Iris pigment epithelial cell (primary cell): ENCODE measurements at regions not wholly inside any gene's neighbourhood (a gene's known extent, or its start where the extent isn't known, plus 50 kb on each side); places are given as distances from the start of the nearest gene placed in this dataset.
A peak's percentile ranks its signal among the peaks of the same experiment; 100 is the strongest.

Source experiments
- DNase-seq: peaks from one replicate; pipeline ENCODE4 v3.0.0-alpha.2; 2011; ENCODE audit warnings: low read depth

GRCh38 chr1:38132681-38133080, 86.1 kb upstream of the POU3F1 start:
- DNase-seq: no peak

- DNase-seq: no peak
Measured at GRCh38 chr1:38131024-38131585, 84.5 kb upstream of the POU3F1 start.

- no peak for DNase-seq
Measured at GRCh38 chr1:38129971-38130370, 83.4 kb upstream of the POU3F1 start.

- DNase-seq: no peak
Measured at GRCh38 chr1:38129473-38129872, 82.9 kb upstream of the POU3F1 start.

GRCh38 chr1:38128926-38129453, 82.4 kb upstream of the POU3F1 start:
- DNase-seq: no peak

- DNase-seq: no peak
Measured at GRCh38 chr1:38128511-38128910, 81.9 kb upstream of the POU3F1 start.

- peak; percentile 61 for DNase-seq
Measured at GRCh38 chr1:38127428-38127827, 80.8 kb upstream of the POU3F1 start.

- no peak for DNase-seq
Measured at GRCh38 chr1:38126970-38127369, 80.4 kb upstream of the POU3F1 start.

GRCh38 chr1:38125837-38126520, 79.4 kb upstream of the POU3F1 start:
- DNase-seq: no peak

- no peak for DNase-seq
Measured at GRCh38 chr1:38125016-38125415, 78.4 kb upstream of the POU3F1 start.

GRCh38 chr1:38123356-38124135, 77.0 kb upstream of the POU3F1 start:
- no peak for DNase-seq

GRCh38 chr1:38121231-38121680, 74.7 kb upstream of the POU3F1 start:
- no peak for DNase-seq

GRCh38 chr1:38120552-38121230, 74.1 kb upstream of the POU3F1 start:
- no peak for DNase-seq

- DNase-seq: no peak
Measured at GRCh38 chr1:38118976-38119375, 72.4 kb upstream of the POU3F1 start.

GRCh38 chr1:38117444-38117887, 70.9 kb upstream of the POU3F1 start:
- DNase-seq: no peak

GRCh38 chr1:38115682-38116202, 69.1 kb upstream of the POU3F1 start:
- no peak for DNase-seq

- DNase-seq: no peak
Measured at GRCh38 chr1:38115226-38115625, 68.6 kb upstream of the POU3F1 start.

- DNase-seq: no peak
Measured at GRCh38 chr1:38114241-38115026, 67.8 kb upstream of the POU3F1 start.

- no peak for DNase-seq
Measured at GRCh38 chr1:38113159-38113666, 66.6 kb upstream of the POU3F1 start.

GRCh38 chr1:38111589-38111988, 65.0 kb upstream of the POU3F1 start:
- DNase-seq: no peak

- no peak for DNase-seq
Measured at GRCh38 chr1:38105267-38105666, 58.7 kb upstream of the POU3F1 start.
